ENCODE measurements at regions not wholly inside any gene's neighbourhood (a gene's known extent, or its start where the extent isn't known, plus 50 kb on each side); places are given as distances from the start of the nearest gene placed in this dataset.

DNA sequence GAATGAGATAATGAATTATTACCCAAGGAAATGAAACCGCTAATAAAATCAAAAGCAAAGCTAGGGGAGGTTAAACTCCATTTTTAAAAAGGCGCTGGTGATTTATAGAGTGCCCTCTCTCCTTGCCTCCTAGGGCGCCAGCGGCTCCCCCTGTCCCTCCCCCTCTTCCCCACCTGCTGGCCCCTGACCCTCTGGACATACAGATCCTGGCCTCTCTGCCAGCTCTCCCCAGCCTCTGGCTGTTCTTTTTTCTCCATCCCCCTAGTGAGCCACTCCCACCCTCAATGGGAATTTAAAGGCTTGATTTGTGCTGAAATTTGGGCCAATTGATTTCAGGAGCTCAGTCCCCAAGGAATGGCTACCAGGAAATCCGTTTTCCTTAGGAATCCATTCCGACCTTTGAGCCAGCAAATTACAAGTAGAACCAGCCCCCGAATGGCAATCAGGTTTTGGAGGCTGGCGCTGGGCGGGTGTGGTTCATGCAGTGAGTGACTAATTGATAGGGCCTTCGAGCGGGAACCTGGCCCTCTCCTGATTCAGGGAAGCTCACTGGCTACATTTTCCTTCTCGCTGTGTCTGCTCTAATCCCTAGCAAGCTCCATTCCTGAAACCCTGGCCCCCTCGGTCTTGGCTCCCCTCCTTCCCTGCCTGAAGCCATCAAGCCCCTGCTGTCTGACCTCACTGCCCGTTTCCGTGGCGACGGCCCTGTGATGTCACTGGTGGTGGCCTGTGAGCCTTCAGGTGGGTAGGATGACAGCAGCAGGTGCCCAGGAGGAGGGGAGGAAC is 141.9 kb upstream of the SDK2 start:
- DNase-seq, result no peak

DNA sequence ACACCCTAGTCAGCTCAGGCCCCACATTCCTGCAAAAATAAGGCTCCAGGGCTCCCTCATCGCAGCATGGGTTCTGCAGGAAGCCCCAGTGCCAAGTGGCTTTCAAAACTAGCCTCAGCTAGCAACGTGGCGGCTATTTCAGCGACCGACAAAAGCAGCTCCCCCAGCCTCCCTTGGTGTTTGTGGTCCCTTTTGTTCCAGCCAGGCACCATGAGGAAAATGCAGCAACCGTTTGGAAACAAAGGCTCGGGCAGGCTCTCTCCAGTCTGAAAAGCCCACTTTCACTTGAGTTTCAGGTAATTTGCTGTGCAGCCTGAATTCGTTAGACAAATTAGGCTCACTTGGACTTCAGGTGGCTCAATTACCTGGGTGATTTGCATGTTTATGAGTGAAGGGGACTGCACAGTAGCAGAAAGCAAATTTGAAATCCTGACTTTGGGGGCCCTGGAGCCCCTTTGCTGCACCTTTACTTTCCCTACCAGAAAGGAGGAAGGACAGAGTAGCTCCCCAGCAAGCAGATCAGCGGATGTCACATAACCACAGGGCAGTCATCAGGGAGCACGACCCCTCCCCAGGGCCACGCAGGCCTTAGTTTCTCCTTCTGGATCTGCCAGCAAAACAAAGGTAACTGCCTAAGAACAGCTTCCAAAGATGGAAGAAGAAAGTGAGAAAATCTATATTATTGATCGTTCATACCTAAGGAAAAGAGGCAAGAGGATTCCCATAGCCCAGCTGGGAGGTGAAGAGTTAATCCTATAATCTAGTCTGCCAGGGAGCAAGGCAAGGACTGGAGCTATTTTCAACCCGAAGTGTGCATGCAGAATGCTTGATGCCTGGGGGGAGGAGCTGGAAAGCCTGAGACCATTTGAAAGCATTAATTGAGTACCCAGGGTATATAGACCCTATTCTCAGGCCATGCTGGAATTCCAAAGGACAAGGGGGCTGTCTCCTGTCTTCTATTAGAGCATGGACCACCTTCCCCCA is 143.1 kb upstream of the SDK2 start:
- DNase-seq, result no peak

- DNase-seq, result no peak
These were observed 143.9 kb upstream of the SDK2 start for GRCh38 chr17:73788111-73788510.

DNA sequence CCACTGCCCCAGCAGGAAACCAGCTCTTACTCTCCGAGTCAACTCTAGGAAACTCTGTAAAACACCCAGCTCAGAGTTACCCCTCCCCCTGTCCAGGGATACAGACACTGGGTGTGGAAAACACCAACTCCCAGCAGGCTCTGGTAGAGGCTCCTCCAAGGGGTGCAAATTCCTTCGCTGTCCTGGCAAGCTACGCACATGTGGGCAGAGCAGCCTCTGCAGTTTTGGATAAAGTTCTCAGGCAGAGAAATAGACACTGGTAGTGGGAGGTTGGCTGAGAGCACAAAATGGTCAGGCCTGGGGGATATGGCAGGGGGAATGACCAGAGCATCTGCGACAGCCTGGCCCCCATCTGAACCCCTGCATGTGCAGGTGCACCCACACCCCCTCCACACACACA is 146.9 kb upstream of the SDK2 start:
- DNase-seq, result no peak

- DNase-seq, result no peak
These were observed 147.4 kb upstream of the SDK2 start for GRCh38 chr17:73791631-73792030.

DNA sequence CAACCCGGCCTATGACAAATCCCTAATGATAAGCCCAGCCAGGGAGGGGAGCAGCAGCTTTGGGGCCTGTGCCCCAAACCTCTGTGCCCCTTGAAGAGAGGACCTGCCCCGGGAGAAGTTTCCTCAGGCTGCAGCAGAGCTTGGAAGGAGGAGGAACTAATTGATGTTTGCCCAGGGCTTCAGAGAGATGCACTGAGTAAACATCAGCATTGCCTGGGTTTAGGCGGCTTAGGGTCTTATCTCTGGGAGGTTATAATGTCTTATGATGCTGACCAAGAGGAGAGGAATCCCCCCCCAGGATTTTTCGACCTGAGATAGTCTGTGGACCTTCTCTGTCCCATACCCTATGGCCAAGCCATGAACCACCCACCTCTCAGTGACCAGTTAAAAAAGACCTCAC is 148.7 kb upstream of the SDK2 start:
- DNase-seq, result no peak

GRCh38 chr17:73794336-73794735 is 150.1 kb upstream of the SDK2 start:
- DNase-seq, result no peak

GRCh38 chr17:73795730-73796129 is 151.5 kb upstream of the SDK2 start:
- no peak for DNase-seq

- no peak for DNase-seq
These were observed 153.4 kb upstream of the SDK2 start for GRCh38 chr17:73797594-73798110.

GRCh38 chr17:73798111-73798748 is 154.0 kb upstream of the SDK2 start:
- no peak for DNase-seq

DNA sequence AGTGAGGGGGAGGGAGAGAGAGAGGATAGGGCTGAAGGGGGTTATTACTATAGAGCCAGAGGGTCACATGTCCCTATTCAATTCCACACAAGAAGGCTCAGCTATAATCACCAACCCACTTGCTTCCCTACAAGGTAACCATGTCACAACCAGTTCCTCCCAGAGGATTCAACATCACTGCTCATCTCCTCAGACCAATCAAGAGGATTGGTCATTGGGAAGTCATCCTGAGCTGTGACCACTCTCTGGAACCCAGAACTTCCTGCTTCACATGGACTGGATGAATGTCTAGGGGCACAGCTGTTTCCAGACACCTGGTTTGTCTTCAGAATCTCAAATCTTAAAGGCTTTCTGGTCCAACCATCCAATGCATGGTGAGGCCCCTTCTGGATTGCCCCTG is 154.9 kb upstream of the SDK2 start:
- no peak for DNase-seq

DNA sequence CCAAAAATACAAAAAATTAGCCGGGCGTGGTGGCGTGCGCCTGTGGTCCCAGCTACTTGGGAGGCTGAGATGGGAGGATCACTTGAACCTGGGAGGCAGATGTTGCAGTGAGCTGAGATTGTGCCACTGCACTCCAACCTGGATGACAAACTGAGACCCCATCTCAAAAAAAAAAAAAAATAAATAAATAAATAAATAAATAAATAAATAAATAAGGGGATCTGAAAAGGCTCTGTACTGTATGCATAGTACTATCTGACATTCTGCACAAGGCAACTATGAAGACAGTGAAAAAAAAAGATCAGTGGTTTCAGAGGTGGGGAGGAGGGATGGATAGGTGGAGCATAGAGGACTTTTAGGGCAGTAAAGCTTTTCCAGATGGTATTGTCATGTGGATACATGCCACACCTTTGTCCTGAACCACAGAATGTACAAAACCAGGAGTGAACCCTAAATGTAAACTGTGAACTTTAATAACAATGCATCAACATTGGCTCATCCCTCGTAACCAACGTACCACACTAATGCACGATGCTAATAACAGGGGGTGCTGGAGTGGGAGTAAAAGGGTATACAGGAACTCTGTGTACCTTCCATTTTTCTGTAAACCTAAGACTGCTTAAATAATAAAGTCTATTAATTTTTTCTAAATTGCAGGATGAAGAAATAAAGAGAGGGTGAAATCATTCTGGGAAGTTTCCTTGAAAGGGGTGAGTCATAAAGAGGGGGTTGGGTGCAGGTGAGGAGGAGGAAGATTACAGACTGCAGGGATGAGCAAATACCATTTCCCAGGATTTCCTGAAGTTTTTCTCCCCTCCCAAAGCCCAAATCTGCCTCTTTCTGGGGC is 155.8 kb upstream of the SDK2 start:
- no peak for DNase-seq

DNA sequence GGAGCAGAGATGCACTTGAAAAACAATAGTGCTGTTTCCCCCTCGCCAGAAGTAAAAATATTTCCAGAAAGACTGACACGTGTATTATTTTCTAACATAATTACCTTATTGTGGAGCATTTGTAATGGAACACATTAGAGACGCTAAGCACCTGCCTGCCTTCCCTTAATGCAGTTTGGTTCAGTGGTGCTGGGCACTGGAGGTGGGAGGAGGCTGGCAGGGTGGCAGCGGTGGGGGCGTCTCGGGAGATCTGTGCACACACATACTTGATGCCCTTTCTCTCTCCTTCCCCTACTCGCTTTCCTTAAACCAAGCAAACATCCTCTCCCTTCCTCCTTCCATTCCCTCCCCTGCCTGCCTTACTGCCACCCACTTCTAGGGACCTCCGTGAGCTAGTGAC is 156.6 kb upstream of the SDK2 start:
- no peak for DNase-seq

- no peak for DNase-seq
These were observed 157.3 kb upstream of the SDK2 start for GRCh38 chr17:73801455-73802100.

GRCh38 chr17:73802314-73802713 is 158.1 kb upstream of the SDK2 start:
- no peak for DNase-seq

DNA sequence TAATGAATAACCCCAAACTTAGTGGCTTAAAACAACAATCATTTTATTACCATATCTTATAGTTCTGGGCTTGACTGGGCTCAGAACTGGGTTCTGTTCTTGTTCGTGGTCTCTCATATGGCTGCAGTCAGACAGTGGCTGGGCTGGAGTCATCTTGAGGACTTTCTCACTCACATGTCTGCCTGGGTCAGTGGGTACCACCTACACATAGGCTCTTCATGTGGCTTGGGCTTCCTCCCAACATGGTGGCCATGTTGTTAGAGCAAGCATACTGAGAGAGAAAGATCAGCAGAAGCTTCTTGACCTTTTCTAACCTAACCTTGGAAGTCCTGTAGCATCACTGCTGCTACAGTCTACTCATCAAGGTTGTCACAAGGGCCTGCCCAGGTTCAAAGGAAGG is 158.6 kb upstream of the SDK2 start:
- no peak for DNase-seq

DNA sequence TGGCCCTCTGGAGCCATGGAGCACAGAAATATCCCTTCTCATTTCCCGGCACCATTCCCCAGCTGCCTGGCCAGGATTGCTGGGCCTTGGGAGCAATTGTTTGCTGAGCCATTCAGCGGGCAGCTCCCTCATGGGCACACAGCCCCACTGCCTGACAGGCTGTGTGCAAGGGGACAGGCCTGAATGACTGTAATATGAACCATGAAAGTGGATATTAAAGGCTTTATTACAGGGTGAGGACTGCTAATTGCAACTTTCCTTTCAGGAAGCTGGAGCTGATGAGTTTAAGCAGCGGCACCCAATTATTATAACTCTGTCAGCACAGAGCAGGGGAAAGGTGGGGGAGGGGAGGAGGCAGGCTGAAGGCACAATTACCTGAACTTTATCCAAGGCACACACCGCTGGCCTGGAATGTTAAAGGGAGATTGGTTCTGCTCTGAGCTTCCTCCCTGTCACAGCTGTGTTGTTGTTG is 159.8 kb upstream of the SDK2 start:
- no peak for DNase-seq

DNA sequence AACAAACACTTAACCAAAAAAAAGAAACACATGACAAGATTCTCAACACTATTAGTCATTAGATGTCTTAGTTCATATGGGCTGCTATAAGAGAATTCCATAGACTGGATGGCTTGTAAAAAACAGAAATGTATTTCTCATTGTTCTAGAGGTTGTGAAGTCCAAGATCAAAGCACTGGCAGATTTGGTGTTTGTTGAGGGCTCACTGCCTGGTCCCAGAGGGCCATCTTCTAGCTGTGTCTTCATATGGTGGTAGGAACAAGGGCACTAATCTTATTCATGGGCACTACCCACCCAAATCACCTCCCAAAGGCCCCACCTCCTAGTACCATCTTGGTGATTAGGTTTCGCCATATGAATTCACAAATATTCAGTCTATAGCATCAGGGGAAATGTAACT is 162.5 kb upstream of the SDK2 start:
- DNase-seq, result no peak

DNA sequence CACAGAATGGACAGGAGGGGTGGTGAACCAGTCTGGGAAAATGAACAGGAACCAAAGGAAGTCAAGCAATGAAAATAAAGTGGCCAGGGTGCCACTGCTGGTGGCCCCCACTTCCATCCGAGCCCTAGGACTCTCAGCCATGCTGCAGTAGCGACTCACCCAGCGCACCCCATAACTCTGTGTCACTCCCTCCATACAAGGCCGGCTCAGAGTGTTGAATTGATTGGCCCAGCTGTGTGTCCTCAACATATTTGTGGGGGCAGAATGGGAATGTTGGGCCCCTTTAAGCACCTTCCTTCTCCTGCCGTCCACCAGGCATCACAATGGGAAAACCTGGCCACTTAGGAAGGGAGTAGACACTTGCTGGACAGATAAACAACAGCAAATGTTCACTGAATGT is 169.0 kb upstream of the SDK2 start:
- DNase-seq, result no peak

- no peak for DNase-seq
These were observed 169.8 kb upstream of the SDK2 start for GRCh38 chr17:73814075-73814474.

GRCh38 chr17:73815474-73815873 is 171.2 kb upstream of the SDK2 start:
- DNase-seq, result no peak

Data from right hindlimb (tissue), 1 donor.